Astrocyte of the spinal cord (primary cell): ENCODE measurements at regions not wholly inside any gene's neighbourhood (a gene's known extent, or its start where the extent isn't known, plus 50 kb on each side); places are given as distances from the start of the nearest gene placed in this dataset.
"Not testable (repeated sequence)": the region's sequence is repeated elsewhere in the genome, so short reads cannot be mapped to it uniquely, and the experiment has no call there.

Source experiments
- DNase-seq: peaks from one replicate; pipeline ENCODE4 v3.0.0; 2011; ENCODE audit warnings: low read depth, low spot score
- H3K4me3 ChIP-seq: 2 replicates; pipeline ENCODE4 v1.5.1; 2011; ENCODE audit warnings: low read depth, mild to moderate bottlenecking, low read length, moderate library complexity
- in situ Hi-C: cut with HindIII; loops from 2 replicates; pipeline ENCODE4 v1.10.0; 2017; ENCODE audit warnings: low sequenced_read_pairs
- TF ChIP-seq, protein P1 (sequence below): IDR thresholded peaks from 2 replicates; pipeline ENCODE4 v1.5.1; 2012; ENCODE audit warnings: low read depth, mild to moderate bottlenecking, low read length, inconsistent platforms

DNA sequence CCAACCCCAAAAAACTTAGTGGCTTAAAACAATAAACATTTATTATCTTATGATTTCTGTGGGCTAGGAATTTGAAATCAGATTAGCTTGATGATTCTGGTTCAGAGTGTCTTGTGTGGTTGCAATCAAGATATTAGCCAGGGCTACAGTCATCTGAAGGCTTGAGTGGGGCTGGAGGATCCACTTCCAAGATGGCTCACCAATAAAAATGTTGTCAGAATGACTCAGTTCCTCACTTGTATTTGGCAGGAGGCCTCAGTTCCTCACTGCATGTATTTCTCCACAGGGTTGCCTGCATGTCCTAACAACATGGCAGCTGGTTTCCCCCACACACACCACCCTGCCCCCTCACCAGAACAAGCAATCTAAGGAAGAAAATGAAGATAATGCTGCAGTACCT is 98.2 kb upstream of the NIPBL start:
- no peak for DNase-seq
- no peak overlapping the region for H3K4me3 ChIP-seq
- TF ChIP-seq, protein P1, sequence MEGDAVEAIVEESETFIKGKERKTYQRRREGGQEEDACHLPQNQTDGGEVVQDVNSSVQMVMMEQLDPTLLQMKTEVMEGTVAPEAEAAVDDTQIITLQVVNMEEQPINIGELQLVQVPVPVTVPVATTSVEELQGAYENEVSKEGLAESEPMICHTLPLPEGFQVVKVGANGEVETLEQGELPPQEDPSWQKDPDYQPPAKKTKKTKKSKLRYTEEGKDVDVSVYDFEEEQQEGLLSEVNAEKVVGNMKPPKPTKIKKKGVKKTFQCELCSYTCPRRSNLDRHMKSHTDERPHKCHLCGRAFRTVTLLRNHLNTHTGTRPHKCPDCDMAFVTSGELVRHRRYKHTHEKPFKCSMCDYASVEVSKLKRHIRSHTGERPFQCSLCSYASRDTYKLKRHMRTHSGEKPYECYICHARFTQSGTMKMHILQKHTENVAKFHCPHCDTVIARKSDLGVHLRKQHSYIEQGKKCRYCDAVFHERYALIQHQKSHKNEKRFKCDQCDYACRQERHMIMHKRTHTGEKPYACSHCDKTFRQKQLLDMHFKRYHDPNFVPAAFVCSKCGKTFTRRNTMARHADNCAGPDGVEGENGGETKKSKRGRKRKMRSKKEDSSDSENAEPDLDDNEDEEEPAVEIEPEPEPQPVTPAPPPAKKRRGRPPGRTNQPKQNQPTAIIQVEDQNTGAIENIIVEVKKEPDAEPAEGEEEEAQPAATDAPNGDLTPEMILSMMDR = no peak
- in situ Hi-C loops = no loop called here

DNA sequence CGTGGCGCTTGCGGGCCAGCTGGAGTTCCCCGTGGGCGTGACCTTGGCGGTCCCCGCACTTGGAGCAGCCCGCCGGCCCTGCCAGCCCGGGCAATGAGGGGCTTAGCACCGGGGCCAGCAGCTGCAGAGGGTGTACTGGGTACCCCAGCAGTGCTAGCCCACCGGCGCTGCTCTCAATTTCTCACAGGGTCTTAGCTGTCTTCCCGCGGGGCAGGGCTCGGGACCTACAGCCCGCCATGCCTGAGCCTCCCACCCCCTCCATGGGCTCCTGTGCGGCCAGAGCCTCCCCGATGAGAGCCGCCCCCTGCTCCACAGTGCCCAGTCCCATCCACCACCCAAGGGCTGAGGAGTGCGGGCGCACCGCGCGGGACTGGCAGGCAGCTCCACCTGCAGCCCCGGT is 94.0 kb upstream of the NIPBL start:
- H3K4me3 ChIP-seq, DNase-seq, in situ Hi-C loops: not testable (repeated sequence)

- no peak overlapping the region for H3K4me3 ChIP-seq
- in situ Hi-C loops = no loop called here
- DNase-seq = no peak
- TF ChIP-seq, protein P1 = no peak
These were observed 90.0 kb upstream of the NIPBL start for GRCh38 chr5:36786448-36787012.

- no peak for DNase-seq
- TF ChIP-seq, protein P1 = no peak
- no peak overlapping the region for H3K4me3 ChIP-seq
- in situ Hi-C loops = no loop called here
These were observed 89.0 kb upstream of the NIPBL start for GRCh38 chr5:36787365-36788093.

DNA sequence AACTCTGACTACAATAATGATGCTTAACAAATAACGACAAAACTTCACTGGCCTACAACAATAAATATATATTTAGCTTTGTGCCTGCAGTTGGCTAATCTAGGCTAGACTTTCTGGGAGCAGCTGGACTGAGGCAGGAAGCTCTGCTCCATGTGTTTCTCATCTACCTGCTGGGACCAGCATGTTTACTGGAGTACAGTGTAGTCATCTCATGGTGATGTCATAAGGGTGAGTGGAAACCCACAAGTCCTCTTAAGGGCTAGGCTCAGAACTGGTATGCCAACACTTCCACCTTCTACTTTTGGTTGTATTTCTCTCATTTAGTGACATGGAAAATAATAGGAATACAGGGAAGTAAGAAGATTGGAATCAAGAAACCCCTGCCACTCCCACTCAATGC is 85.7 kb upstream of the NIPBL start:
- no peak for DNase-seq
- in situ Hi-C loops = no loop called here
- TF ChIP-seq, protein P1 = no peak
- H3K4me3 ChIP-seq = no peak overlapping the region

GRCh38 chr5:36792560-36793180 is 83.9 kb upstream of the NIPBL start:
- TF ChIP-seq, protein P1 = no peak
- no peak overlapping the region for H3K4me3 ChIP-seq
- in situ Hi-C loops = no loop called here
- DNase-seq = no peak

DNA sequence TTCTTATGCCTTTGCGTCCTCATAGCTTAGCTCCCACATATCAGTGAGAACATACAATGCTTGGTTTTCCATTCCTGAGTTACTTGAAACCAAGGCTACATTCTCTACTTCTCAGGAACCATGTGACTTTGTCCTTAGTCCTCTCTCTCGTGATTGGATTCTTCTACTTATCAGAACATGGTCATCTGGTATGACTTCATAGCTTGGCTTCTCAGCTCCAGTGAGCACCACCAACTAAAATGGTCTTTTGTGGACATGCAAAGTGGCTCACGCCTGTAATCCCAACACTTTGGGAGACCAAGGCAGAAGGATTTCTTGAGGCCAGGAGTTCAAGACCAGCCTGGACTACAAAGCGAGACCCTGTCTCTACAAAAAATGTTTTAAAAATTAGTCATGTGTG is 81.2 kb upstream of the NIPBL start:
- TF ChIP-seq, protein P1 = no peak
- H3K4me3 ChIP-seq = no peak overlapping the region
- DNase-seq = no peak
- in situ Hi-C loops = no loop called here
